Activated CD8-positive, alpha-beta memory T cell treated with anti-CD3 and anti-CD28 coated beads, Interleukin-2, amount 50 U/mL, for 24 hours (primary cell): ENCODE measurements at regions not wholly inside any gene's neighbourhood (a gene's known extent, or its start where the extent isn't known, plus 50 kb on each side); places are given as distances from the start of the nearest gene placed in this dataset.
"Not testable (repeated sequence)": the region's sequence is repeated elsewhere in the genome, so short reads cannot be mapped to it uniquely, and the experiment has no call there.

Source experiments
- DNase-seq: peaks from one replicate; pipeline ENCODE4 v3.0.0-alpha.2; 2020; ENCODE audit errors: extremely low read depth

DNA sequence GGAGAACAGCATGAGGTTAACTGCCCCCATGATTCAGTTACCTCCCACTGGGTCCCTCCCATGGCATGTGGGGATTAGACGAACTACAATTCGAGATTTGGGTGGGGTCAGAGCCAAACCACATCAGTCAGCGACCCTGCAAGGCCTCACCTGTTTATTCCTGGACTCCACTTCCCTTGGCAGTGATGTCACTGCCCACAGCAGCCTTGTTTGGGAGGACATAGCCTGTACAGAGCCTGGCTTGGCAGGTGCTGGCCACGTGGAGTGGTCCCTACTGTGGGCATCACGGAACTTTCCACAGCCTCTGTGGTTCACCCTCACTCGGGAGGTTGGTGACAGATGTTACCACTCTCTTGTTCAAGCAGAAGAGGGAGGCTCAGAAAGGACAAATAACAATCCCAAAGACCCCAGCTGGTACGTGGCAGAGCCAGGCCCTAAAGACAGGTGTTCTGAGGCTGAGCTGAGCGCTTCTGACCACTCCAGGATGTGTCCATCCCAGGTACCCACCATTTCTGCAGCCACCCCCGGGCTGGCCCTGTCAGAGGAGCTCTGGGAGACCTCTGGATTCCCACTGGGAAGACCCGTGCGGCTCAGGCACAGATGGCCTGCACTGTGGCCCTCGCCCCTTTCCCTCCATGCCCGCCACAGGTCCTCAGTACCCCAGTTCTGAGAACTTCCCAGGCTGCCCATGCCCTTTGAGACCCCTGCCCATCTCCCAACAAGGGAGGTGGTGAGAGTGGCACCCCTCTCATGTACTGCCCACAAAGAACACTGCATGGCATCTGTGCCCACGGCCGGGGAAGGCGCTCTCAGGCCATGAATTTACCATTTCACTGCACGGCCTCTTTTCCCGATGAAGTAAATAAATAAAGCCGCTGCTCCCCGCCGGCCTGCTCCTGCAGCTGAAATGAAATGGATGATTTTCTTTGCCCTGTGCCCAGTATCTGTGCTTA, 605.8 kb downstream of the TBC1D22A start:
- DNase-seq = no peak

GRCh38 chr22:47367107-47367690, 604.7 kb downstream of the TBC1D22A start:
- no peak for DNase-seq

GRCh38 chr22:47366026-47366767, 603.7 kb downstream of the TBC1D22A start:
- DNase-seq = no peak

DNA sequence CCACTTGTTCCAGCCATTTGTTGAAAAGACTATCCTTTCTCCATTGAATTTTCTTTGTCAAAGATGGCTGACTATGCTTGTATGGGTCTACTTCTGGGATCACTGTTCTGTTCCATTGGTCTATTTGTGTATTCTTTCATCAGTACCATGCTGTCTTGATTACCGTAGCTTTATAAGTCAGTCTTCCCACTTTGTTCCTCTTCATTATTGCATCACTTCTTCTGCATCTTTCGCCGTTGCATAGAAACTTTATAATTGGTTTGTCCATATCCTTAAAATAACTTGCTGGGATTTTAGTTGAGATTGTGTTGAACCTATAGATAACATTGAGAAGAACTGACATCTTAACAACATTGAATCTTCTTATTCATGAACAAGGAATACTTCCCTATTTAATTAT, 598.8 kb downstream of the TBC1D22A start:
- no peak for DNase-seq

GRCh38 chr22:47357493-47357892, 595.0 kb downstream of the TBC1D22A start:
- no peak for DNase-seq

GRCh38 chr22:47357086-47357485, 594.6 kb downstream of the TBC1D22A start:
- DNase-seq = no peak

DNA sequence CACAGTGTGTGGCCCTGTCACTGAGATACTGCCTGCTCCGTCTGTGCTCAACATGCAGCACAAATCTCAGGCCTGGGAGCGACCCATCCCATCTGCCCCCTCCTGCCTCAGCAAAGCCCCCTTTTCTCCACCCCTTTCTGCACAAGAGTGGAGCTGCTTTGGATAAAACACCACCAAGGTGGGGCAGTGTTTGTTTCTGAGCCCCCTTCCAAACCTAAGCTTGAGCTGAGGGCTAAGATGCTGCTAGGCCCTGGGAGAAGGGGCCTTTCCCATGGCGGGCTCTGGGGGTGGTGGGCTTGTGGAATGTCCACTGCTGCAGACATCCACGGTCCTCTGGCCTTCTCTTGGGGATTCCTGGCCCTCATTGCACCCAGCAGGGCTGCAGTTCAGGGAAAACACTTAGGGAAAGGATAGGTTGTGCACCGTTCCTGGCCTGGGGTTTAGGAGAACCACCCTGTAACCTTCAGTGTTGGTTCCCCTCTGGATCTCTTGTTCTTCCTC, 594.1 kb downstream of the TBC1D22A start:
- DNase-seq = no peak

GRCh38 chr22:47355776-47356510, 593.5 kb downstream of the TBC1D22A start:
- DNase-seq = no peak

- DNase-seq = no peak
These were observed 592.9 kb downstream of the TBC1D22A start for GRCh38 chr22:47355388-47355725.

GRCh38 chr22:47354668-47355387, 592.4 kb downstream of the TBC1D22A start:
- DNase-seq = no peak

GRCh38 chr22:47352920-47353700, 590.7 kb downstream of the TBC1D22A start:
- DNase-seq = no peak

DNA sequence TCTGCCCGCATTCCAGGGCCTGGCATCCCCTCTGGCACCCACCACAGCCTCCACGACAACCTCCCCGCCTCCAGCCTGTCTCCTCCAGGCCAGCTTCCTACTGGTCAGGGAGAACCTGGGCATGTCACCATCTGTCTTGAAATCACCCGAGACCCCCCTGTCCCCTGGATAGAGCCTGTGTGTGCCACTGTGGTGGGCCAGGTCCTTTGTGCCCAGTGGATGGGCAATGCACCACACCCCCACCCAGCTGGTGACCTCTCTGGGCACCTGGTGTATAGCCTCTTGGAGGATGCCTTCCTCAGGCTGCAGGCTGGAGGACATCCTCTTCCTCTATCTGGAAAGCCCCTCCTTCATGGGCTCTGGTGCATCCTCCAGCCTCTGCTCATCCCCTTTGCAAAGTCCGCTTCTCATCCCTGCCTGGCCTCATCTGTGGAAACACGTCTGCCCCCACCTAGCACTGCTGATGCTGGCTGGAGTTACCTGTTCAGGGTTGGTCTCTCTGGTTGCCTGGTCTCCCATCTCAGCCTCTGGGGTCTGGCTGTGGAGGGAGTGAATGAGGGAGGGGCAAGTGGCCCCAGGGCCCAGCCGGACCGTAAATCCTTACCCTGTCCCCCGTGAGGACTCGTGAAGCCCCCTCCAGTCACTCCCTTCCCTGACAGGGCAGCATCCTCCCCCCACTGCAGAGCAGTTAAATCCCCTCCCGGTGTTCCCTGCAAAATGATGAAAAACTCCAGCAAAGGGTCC, 589.6 kb downstream of the TBC1D22A start:
- DNase-seq = no peak

GRCh38 chr22:47346287-47346686, 583.8 kb downstream of the TBC1D22A start:
- not testable (repeated sequence) for DNase-seq

DNA sequence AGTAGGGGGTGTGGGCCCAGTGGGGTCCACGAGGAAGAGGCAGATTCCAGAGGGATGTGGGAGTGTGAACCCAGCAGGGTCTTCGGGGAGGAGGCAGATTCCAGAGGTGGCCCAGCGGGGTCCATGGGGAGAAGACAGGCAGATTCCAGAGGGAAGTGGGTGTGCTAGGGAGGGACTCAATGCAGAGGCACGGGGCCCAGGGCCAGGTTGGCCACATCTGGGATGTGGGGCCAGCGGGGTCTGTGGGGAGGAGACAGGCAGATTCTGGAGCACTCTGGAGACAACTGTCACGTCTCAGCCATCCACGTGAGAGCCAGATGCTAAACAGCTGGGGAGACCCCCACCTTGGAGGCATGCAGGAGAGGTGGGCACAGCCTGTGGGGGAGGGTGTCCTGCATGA, 582.6 kb downstream of the TBC1D22A start:
- no peak for DNase-seq

- no peak for DNase-seq
These were observed 582.0 kb downstream of the TBC1D22A start for GRCh38 chr22:47344414-47344813.

- no peak for DNase-seq
These were observed 581.2 kb downstream of the TBC1D22A start for GRCh38 chr22:47343611-47344010.

DNA sequence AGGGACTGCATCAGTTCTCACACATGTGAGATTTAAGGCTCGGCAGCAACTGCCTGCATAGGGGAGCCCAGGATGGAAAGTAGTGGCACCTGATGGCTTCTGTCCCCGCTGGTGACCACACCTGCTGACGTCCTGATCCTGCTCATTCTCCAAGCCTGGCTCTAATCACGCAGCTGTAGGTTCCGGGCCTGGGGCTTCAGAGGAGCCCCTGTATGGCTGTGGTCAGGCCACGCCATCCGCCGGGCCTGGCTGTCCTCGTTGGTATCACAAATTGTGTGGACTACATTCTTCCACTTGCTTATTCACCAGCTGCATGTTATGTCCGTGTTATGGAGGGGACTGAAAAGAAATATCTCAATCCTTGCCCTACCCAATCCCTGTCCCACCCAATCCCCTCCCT, 580.0 kb downstream of the TBC1D22A start:
- no peak for DNase-seq

DNA sequence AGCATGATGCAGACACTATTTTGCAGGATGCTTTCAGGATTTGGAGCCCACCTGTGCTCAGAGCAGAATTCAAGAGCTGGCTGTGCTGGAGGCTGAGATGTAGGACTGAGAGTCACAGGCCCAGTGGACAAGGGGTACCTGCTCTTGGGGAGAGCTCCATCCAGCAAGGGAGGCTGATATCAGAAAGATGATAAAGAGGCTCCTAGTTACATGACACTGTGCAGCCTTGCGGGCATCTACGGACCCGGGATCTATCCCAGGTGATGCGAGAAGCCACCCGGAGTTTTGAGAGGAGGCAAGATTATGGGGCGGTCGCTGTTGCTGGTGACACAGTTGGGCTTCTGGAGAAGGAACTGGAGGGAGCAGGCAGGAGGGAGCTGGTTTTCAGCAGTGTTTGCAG, 579.0 kb downstream of the TBC1D22A start:
- DNase-seq = no peak

DNA sequence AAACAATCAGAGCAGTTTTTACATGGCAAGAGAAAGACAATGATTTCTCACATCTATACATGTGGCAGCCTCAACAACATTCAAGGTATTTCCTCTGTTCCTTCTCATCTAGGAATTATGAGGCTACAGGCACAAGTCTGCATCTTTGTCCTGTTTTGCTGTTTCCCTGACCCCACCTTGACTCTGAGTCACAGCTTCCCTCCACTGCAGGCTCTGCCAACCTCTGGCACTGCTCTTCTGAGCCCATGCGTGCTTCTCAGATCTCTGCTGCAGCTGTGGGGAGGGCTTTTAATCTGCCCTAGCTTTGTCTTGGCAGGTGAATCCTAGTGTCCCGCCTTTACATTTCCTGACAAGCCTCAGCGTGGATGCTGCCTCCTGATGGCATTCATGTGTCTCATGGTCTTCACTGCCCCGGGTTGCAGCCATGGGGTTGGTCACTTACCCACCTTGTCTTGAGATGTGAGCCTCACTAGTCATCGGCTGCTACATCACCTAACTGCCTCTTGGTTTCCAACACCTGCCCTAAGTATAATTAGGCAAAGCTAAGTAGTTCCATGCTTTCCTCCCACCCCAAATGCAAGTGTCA, 578.5 kb downstream of the TBC1D22A start:
- no peak for DNase-seq
